ENCODE measurements at regions not wholly inside any gene's neighbourhood (a gene's known extent, or its start where the extent isn't known, plus 50 kb on each side); places are given as distances from the start of the nearest gene placed in this dataset.

GRCh38 chr4:71664366-71664765 is 119.5 kb downstream of the GC start:
- TF ChIP-seq ZNF211 (tag by site-specific recombination; IDR thresholded peaks at IDR 0.05; ENCODE audit: low read depth) (no peak), YY1 (tag by site-specific recombination; IDR thresholded peaks at IDR 0.05) (no peak), SP7 (tag by site-specific recombination; IDR thresholded peaks at IDR 0.05) (no peak), ZNF24 (tag by site-specific recombination; IDR thresholded peaks at IDR 0.05) (no peak), ZEB2 (tag by site-specific recombination; IDR thresholded peaks at IDR 0.05) (no peak), ZNF175 (tag by site-specific recombination; IDR thresholded peaks at IDR 0.05) (no peak), ZNF707 (tag by site-specific recombination; IDR thresholded peaks at IDR 0.05) (no peak), OSR2 (tag by site-specific recombination; IDR thresholded peaks at IDR 0.05) (no peak), ZNF571 (tag by site-specific recombination; IDR thresholded peaks at IDR 0.05) (no peak), ZNF350 (tag by site-specific recombination; IDR thresholded peaks at IDR 0.05) (no peak), GLIS2 (tag by site-specific recombination; IDR thresholded peaks at IDR 0.05) (no peak)
- TF ChIP-seq, protein P1, sequence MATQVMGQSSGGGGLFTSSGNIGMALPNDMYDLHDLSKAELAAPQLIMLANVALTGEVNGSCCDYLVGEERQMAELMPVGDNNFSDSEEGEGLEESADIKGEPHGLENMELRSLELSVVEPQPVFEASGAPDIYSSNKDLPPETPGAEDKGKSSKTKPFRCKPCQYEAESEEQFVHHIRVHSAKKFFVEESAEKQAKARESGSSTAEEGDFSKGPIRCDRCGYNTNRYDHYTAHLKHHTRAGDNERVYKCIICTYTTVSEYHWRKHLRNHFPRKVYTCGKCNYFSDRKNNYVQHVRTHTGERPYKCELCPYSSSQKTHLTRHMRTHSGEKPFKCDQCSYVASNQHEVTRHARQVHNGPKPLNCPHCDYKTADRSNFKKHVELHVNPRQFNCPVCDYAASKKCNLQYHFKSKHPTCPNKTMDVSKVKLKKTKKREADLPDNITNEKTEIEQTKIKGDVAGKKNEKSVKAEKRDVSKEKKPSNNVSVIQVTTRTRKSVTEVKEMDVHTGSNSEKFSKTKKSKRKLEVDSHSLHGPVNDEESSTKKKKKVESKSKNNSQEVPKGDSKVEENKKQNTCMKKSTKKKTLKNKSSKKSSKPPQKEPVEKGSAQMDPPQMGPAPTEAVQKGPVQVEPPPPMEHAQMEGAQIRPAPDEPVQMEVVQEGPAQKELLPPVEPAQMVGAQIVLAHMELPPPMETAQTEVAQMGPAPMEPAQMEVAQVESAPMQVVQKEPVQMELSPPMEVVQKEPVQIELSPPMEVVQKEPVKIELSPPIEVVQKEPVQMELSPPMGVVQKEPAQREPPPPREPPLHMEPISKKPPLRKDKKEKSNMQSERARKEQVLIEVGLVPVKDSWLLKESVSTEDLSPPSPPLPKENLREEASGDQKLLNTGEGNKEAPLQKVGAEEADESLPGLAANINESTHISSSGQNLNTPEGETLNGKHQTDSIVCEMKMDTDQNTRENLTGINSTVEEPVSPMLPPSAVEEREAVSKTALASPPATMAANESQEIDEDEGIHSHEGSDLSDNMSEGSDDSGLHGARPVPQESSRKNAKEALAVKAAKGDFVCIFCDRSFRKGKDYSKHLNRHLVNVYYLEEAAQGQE (tag by site-specific recombination; IDR thresholded peaks at IDR 0.05) = no peak
- TF ChIP-seq, protein P2, sequence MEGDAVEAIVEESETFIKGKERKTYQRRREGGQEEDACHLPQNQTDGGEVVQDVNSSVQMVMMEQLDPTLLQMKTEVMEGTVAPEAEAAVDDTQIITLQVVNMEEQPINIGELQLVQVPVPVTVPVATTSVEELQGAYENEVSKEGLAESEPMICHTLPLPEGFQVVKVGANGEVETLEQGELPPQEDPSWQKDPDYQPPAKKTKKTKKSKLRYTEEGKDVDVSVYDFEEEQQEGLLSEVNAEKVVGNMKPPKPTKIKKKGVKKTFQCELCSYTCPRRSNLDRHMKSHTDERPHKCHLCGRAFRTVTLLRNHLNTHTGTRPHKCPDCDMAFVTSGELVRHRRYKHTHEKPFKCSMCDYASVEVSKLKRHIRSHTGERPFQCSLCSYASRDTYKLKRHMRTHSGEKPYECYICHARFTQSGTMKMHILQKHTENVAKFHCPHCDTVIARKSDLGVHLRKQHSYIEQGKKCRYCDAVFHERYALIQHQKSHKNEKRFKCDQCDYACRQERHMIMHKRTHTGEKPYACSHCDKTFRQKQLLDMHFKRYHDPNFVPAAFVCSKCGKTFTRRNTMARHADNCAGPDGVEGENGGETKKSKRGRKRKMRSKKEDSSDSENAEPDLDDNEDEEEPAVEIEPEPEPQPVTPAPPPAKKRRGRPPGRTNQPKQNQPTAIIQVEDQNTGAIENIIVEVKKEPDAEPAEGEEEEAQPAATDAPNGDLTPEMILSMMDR (tag by site-specific recombination; IDR thresholded peaks at IDR 0.05) = no peak

Measured in HEK293 (cell line).